Hepatocyte (in vitro differentiated cells): ENCODE measurements at regions not wholly inside any gene's neighbourhood (a gene's known extent, or its start where the extent isn't known, plus 50 kb on each side); places are given as distances from the start of the nearest gene placed in this dataset.

Source experiments
- CTCF ChIP-seq: fragments of 200-600 bp; sonication (generic); IDR thresholded peaks from 2 replicates; pipeline ENCODE4 v1.5.1; 2016; ENCODE audit warnings: antibody characterized with exemption, mild to moderate bottlenecking; ENCODE audit not compliant: poor library complexity
- EZH2 ChIP-seq: fragments of 200-600 bp; sonication (generic); IDR thresholded peaks from 2 replicates; pipeline ENCODE4 v1.6.1; 2016; ENCODE audit warnings: antibody characterized with exemption, mild to moderate bottlenecking, borderline replicate concordance
- EZH2phosphoT487 ChIP-seq: fragments of 200-600 bp; sonication (generic); IDR thresholded peaks from one replicate; pipeline ENCODE4 v1.6.1; 2018; ENCODE audit warnings: antibody characterized with exemption, mild to moderate bottlenecking, low read depth, moderate library complexity; ENCODE audit not compliant: unreplicated experiment, severe bottlenecking

GRCh38 chr11:34567733-34568132, 53.2 kb upstream of the EHF start:
- TF ChIP-seq CTCF (no peak), EZH2 (no peak), EZH2phosphoT487 (no peak)
